HL-60/S4 (cell line): ENCODE measurements at regions not wholly inside any gene's neighbourhood (a gene's known extent, or its start where the extent isn't known, plus 50 kb on each side); places are given as distances from the start of the nearest gene placed in this dataset.

Source experiments
- in situ Hi-C: fragments of 300-500 bp; cut with MboI; formaldehyde crosslinking; loops from 2 replicates; pipeline ENCODE4 v1.14.3; 2022; ENCODE audit warnings: low sequenced_read_pairs

GRCh38 chr9:13990994-13991393, 322.9 kb downstream of the NFIB start:
- in situ Hi-C loops: no loop called here

- in situ Hi-C loops: no loop called here
Observed at GRCh38 chr9:13990331-13990730, 323.6 kb downstream of the NFIB start.

GRCh38 chr9:13988944-13989343, 325.0 kb downstream of the NFIB start:
- in situ Hi-C loops: no loop called here

- in situ Hi-C loops: no loop called here
Observed at GRCh38 chr9:13983607-13984006, 330.3 kb downstream of the NFIB start.

- in situ Hi-C loops: no loop called here
Observed at GRCh38 chr9:13979941-13980318, 334.0 kb downstream of the NFIB start.

GRCh38 chr9:13975611-13976290, 338.2 kb downstream of the NFIB start:
- in situ Hi-C loops: no loop called here

GRCh38 chr9:13974891-13975290, 339.1 kb downstream of the NFIB start:
- in situ Hi-C loops: no loop called here

GRCh38 chr9:13971966-13972655, 341.8 kb downstream of the NFIB start:
- in situ Hi-C loops: no loop called here

- in situ Hi-C loops: no loop called here
Observed at GRCh38 chr9:13971415-13971814, 342.5 kb downstream of the NFIB start.

GRCh38 chr9:13970426-13970825, 343.5 kb downstream of the NFIB start:
- in situ Hi-C loops: no loop called here

- in situ Hi-C loops: no loop called here
Observed at GRCh38 chr9:13970018-13970417, 343.9 kb downstream of the NFIB start.

- in situ Hi-C loops: no loop called here
Observed at GRCh38 chr9:13967438-13967837, 346.5 kb downstream of the NFIB start.

- in situ Hi-C loops: no loop called here
Observed at GRCh38 chr9:13967011-13967410, 346.9 kb downstream of the NFIB start.

GRCh38 chr9:13963005-13963653, 350.8 kb downstream of the NFIB start:
- in situ Hi-C loops: no loop called here

- in situ Hi-C loops: no loop called here
Observed at GRCh38 chr9:13962006-13962405, 351.9 kb downstream of the NFIB start.

GRCh38 chr9:13960011-13960765, 353.8 kb downstream of the NFIB start:
- in situ Hi-C loops: no loop called here

- in situ Hi-C loops: no loop called here
Observed at GRCh38 chr9:13958672-13959071, 355.3 kb downstream of the NFIB start.

GRCh38 chr9:13957089-13957488, 356.9 kb downstream of the NFIB start:
- in situ Hi-C loops: no loop called here

- in situ Hi-C loops: no loop called here
Observed at GRCh38 chr9:13956107-13956506, 357.8 kb downstream of the NFIB start.

- in situ Hi-C loops: no loop called here
Observed at GRCh38 chr9:13952906-13953305, 361.0 kb downstream of the NFIB start.

- in situ Hi-C loops: no loop called here
Observed at GRCh38 chr9:13948037-13948436, 365.9 kb downstream of the NFIB start.
